Activated gamma-delta T cell treated with Interleukin-2 at 50 U/mL for 16 hours (primary cell): ENCODE measurements at regions not wholly inside any gene's neighbourhood (a gene's known extent, or its start where the extent isn't known, plus 50 kb on each side); places are given as distances from the start of the nearest gene placed in this dataset.
"Not testable (repeated sequence)": the region's sequence is repeated elsewhere in the genome, so short reads cannot be mapped to it uniquely, and the experiment has no call there.

Source experiments
- DNase-seq: peaks from one replicate; pipeline ENCODE4 v3.0.0-alpha.2; 2020

DNA sequence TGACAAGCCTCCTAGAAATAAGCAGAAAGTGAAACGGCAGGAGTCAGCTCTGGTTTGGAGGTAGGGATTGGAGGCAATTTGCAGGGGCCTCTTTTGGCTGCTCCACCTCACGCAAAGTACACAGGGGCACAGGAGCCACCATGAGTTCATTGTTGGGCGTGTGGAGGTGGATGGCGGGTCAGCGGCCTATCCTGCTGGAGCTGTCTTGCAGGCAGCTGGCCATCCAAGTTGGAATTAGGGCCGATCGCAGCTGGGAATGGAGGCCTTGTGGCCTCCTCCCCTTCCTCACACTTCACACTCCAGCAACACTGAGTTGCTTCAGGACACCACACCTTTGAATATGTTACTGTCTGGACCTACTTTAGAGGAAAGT, 171.5 kb downstream of the MYCN start:
- no peak for DNase-seq

DNA sequence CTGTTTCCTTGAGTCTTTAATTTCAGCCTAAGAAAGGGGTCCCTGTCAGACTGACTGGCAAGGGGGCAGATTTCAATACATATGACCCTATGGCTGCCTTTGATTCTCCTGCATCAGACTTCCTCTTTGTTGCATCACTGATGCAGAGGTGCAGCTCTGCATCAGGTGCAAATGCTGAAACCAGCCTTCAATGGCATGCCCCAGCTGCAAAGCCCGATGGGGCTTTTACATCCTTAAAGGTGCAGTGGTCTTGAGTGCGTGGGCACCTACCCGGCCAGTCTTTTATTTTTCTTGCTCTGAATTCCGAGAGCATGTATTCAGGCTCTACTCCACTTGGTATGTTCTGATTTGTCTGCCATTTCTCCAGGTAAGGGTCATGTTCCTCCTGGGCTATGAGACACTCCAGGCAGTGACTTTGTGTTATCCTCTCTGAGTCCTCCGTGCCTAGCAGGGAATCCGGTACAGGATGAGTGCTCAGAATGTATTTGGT, 169.5 kb downstream of the MYCN start:
- no peak for DNase-seq

DNA sequence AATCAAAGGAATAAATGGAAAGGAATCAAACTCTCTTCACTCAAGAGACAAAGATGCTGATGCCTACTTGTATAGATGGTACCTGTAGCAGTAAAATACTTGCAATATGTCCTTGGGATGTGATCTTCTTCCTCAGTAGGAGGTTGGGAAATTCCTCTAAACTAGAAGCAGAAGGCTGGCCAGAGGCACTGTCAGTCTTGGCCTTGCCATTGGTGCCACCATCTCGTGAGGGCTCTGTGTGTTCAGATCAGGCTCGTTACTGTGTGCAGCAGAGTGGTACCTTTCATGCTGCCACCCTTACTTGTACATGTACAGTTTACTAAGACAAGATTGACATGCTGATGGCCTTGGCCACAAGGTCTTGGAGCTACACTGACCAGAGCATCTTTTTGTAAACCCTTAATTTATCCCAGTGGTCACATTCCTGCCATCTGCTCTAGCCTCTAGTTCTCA, 169.0 kb downstream of the MYCN start:
- DNase-seq: no peak

DNA sequence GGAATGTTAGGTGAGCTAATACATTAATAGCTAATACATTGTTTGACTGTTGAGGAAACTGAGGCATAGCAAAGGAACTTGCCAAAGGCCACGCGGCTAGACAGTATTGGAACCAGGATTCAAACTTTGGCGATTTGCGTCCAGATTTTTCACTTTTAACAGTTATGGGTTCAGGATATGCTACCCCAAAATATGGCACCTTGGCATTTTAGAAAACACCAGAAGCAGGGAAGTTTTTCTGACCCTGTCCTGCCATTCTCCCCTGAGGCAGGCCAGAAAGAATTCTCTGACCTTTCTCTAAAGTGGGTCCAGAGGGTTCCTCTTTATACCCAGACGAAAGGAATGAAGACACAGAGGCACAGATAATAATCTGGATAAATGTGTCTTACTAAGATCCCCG, 166.9 kb downstream of the MYCN start:
- no peak for DNase-seq

DNA sequence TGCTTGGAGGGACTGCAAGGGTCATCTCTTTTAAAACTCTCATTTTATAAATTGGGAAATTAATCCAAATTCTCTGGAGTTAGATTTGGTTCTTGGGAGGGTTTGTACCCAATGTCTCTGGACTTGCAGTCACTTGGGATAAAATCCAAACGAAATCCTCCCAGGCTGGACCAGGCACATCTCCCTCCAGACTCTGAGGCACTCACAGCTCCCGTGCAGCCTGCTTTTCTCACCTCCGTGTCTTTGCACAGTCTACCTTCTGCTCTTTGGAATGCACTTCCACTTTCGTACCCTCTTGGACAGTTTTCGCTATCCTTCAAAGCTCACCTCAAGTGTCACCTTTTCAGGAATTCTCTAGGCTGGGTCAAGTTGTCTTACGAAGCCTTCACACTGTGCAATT, 166.3 kb downstream of the MYCN start:
- DNase-seq: no peak

DNA sequence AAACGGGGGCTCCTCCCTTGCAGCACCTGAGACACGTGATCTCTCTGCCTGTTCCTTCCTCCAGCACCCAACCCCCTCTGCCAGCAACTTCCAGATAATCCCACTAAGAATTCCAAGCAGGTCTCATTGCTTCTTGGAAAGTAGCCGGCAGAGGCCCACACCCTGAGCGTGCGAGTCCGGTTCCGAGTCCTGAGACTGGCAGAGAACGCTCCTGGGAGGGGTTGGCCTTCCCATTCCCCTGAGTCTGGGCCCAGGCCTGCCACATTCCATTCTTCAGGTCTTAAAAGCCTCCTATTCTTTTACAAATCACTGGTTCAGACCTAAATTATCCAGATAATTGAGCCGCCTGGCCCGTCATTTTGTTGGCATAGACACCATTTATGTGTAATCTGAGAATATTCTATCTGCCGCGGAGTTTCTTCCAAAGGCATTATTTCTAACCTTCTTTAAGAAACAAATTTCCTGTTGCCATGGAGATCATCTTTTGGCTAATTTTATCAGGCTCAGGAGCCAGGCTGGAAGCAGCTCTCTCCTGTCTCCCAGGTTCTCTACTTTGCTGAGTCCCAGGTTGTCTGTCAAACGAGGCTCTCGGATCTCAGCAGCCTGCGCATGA, 165.4 kb downstream of the MYCN start:
- DNase-seq: no peak

DNA sequence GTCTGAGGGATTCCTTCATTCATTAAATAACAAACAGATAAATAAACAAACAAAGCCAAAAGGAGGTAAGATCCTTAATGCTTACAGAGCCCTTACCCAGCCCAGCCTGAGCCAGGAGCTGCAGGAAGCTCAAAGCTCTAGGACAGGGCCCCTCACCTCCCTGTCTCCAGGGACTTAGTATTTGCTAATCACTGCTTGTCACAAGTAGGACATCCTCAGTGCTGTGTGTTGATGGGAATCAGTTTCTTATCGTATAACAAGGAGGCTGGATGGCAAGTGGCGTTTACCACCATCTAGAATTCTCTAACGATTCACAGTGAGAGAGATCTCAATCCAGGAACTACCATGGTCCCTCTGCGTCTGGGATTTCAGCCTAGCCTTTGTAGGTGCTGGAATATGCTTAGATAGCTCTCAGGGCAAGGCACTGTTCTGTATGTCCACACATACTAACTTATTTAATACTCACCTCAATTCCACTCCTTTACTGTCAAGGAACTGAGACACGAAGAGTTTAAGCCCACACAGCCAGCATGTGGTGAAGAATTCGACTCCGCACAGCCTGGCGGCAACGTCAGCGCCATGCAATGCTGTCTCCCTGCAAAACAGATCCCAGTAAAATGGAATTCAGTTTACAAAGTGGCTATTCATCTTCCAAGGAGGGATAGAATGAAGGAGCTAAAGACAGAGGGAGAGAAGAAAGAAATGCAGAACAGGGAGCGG, 164.8 kb downstream of the MYCN start:
- DNase-seq: no peak

DNA sequence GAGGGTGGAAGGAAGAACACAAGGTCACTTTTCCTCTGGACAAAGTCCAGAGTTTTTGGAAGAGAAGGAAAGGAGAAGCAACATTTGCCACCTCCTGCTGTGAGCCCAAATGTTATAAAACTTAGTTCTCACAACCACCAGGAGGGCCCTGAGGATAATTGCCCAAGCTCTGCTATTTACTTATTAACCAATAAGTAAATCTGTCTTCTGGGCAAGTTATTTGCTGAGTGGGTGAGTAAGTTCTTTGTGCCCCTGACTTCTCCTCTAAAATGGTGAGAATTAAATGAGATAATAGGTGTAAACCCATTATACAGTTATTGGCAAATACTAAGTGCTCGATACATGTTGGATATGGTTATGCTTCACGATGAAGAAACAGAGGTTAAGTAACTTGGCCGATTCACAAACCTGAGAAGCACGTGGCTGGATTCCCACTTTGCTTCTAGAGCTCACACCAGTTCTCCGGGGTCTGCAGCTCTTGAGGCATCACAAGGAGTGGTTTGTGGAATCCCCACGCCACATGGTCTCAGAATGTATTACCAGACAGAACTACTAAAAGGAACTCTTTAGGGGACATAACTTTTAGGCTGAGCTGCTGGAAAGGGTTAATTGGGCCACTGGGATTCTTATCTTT, 164.1 kb downstream of the MYCN start:
- DNase-seq: no peak

DNA sequence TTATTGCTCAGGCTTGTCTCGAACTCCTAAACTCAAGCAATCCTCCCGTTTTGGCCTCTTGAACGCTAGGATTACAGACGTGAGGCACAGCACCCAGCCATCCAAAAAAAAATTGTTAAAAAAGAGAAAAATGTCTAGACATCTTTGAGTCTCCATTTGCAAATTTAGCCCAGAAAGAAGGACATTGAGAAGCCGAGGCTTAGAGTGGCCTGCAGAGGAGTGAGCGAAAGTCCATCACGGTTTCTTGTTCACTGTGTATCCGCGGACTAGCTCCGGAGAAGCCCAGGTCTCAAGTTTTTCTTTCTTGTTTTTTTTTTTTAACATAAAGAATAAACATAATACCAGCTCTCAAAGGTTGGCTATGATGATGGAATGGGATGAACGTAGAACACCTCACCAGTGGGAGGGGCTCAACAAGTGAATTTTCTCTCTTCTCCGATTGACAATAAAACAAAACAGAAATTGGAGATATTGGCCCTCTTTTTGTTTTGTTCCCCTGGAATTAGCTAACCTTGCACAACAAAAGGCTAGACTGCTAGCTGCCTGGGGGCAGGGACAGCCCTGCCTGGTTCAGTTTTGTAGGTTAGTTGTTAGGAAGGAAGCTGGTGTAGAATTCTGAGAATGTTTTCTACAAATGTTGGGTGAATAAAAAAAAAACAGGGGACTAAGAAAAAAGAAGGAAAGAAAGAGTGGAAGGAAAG, 163.4 kb downstream of the MYCN start:
- no peak for DNase-seq

DNA sequence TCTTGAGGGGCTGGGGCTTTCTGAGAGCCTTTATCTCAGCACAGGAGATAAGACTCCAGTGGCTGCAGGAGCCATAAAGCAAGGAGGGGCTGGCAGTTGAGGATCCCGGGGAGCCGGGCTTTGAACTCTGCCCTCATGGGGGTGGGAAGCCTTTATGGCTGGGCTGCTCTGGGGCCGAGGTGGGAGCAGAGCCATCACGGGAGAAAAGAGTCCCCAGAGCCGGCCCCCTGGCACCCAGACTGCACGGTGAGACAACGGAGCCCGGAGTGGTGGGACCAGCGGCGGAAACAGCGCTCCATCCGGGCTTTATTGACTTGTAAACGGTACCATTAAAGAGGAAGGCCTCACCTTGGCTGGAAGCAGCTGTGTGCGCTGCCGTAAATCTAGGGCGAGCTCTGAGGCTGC, 162.6 kb downstream of the MYCN start:
- no peak for DNase-seq

DNA sequence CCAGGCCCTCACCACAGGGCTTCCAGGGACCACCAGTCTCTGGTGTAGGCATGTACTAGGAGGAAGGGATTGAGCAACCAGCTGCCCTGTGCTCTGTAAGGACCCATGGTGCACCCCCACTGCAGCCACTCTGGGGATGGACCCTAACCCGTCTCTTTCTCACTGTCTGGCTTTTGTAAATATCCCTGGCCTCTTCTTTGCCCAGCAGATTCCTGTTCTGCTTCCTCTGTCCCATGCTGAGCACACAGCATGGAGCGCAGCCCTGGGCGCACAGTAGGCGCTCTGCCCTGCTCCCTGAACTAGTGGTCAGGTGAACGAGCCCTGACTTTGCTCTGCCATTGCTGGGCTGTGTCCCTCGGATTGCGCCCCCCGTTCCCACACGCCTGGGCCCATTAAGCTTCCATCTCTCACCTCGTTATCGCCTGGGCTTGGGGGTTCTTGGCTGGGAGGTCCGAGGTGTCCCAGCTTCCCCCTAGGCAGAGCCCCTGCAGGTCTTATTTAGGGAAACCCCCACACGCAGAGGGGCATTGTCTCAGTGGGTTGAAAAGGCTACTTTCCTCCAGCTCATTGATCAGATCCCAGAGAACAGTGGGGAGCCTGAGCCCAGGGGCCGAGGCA, 162.1 kb downstream of the MYCN start:
- no peak for DNase-seq

DNA sequence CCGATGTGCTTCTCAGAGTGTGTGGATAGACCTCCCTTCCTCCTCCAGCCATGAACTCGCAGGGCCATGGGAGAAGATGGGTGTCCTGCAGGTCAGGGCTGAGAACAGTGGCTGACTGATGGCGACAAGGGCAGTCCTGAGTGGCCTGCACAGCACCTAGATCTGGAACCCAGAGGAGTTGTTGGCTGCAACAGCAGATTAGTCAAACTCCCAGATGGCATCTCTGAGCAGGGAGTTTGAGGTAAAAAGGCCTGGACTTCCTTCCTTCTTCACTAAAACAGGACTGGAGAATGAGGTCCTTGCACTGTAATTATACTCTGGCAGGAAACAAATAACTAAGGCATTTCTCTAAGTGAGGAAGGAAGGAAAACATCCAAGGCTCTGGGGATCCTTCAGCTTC, 160.8 kb downstream of the MYCN start:
- DNase-seq: no peak

DNA sequence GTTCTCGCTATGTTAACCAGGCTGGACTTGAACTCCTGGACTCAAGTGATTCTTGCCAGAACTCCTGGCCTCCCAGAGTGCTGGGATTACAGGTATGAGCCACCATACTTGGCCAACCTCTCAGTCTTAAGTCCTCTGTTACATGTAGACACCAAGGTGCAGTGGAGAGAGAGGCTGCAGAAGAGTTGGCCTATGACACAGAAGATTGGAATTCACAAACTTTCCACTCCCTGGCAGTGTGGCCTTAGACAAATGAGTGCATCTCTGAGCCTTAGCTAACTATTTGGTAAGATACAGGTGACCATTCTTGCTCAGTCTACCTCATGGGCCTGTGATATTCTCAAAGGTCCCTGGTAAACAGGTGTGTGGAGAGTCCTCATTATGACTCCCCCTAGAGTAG, 159.7 kb downstream of the MYCN start:
- no peak for DNase-seq

DNA sequence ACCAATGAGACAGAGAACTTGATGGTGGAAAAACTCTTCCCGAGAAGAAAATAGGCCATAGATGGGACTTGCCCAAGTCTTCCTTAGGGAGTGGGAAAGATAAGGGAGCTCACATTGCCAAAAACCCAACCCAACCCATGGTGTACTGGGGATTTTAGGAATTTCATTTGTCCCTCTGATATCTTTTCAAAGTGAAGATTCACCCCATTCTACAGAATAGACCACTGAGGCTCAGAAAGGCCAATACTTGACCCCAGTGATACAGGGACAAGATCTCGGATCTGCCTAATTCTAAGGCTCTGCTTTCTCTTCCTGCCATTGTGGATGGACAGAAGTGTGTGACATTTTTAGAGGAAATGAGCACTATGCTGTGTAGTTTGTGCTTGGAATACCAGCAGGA, 159.0 kb downstream of the MYCN start:
- no peak for DNase-seq

DNA sequence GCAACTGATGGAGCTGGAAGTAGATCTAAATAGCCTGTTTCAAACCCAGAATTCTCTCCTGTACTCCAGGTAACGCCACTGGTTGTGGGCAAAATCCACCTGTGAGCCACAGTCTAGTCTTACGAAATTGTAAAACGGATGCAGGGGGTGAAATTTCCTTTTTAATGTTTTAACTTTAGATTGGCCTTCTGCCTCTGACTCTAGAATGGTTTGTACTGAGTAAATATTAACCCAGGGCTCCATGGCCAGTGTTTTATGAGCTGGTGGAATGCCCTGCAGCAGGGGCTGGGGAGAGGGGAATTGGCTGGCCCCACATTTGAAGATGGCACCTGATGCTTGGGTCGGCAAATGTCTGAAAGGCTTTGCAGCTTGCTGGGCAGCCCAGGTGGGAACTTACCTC, 156.6 kb downstream of the MYCN start:
- DNase-seq: no peak

DNA sequence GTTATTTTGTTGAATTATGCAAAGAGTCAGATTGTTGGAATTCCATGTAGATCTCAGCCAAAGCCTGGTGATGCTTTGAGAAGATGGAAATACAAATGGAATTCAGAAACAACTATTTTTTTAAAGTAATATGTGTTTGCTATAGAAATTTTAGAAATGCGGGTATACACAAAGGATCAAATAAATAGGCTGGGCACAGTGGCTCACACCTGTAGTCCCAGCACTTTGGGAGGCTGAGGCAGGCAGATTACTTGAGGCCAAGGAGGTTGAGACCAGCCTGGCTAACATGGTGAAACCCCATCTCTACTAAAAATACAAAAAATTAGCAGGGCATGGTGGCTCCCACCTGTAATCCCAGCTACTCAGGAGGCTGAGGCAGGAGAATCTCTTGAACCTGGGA, 155.1 kb downstream of the MYCN start:
- not testable (repeated sequence) for DNase-seq

DNA sequence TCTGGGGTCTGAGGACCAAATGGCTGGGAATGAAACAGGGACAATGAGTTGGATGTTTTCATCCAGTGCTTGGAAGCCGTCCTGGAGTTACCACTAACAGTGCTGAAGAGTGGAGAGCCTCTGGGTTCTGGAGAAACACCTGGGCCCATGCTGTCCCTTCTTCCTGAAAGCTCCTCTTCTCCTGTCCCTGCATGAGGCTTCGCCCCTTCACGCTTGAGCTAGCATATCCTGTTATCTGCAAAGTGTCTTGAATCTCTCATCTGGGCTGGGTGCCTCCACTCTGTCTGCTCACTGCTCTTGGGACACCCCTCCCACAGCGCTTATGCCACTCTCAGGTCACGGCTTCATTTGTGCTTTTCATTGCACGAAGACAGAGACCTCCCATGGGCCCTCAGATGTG, 154.5 kb downstream of the MYCN start:
- DNase-seq: no peak

DNA sequence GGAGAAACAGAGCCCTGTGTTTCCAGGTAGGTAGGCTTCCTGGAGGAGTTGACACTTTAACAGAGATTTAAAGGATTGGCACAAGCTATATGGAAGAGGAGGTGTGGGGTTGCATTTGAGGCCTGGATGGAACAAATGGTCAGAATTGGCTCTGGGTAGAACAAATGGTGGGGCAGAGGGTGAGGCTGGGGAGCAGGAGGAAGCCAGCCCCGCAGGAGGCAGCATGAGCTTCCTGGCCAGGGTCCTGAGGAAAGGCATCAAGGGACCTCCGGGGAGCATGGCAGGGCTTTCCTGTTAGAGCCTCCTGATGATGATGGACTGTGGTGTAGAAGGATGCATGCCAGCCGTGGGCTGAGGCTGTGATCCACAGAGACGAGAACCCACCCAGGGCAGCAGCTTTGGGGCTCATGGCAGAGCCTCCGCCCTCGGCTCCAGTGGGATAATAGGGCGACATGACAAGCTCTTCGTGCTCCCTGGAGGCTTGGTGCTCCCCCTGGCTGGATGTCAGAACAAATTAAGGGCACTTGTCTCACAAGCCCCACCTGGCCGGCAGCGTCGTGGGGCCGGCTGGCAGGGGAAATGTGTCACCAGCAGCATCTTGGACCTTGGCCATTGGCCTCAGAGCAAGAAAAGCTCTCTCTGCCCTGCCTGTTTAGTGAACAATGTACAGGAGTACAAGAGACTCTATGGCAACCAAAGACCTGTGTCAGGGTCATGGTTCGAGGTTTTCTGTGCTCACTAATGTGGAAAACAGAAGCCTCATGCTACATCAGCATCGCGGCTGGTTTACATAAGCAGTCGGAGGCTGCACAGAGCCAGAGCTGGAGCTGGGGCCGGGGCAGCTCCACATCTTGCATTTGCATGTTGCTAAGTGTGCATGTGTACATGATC, 153.5 kb downstream of the MYCN start:
- DNase-seq: no peak

DNA sequence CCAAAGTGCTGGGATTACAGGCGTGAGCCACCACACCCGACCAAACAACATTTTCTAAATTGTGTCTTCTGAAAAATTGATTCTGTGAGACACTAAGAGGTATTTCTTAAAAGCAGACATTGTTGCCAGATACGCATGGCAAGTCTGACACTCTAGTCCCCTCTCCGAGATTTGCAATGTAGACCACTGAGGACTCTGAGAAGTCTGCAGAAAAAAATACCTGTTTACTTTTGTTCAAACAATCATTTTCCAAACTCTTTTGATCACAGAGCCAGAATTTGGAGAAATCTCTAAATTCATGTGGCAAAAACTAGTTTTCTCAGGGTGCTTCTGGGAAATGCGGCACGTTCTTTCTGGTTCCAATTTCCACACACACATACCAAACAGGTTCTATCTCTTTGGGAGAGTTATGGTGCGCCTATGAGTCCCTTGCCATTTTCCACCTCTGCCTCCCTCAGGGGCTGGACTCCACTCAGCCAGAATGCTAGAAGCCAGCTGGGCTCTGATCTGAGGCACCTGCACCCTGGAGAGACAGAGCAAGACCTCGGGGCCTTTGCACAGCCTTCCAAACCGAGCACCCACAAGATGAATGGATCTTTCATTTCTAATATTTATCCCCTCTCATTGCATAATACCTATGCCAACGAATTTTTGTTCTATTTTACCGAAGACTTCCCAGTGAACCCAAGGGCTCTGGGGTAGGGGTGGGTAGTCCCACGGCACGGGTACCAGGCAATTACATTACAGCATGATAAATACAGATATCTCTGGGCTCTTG, 152.7 kb downstream of the MYCN start:
- DNase-seq: no peak

DNA sequence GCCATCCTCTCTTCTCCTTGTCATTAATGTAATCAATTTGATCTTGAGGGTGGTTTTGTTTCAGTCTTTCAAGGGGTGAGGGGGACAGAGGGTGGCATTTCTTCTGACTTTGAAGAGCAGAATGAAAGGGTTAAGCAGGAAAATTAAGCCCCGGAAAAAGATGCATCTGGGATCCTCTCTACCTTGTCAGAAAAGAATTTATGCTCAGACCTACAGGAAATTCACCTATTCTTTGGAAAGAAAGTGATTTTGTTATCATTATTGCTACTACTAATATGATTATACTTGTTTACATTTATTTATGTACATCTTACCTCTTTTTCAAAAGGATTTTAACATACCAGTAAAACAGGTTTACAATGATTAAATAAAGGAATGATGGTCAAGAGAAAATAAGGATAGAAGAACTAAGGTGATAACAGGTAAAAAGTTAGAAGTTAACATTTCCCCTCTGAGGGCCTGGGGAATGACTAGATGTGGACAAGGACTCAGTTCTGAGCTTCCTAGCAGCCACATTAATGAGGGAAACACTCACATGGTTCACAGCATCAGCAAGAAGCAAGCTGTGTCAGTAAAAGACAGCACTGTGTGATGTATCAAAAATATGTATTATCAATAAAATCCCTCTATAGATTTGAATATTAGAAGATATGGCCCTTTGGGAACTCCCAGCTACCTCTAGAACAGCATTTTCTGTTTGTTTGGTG, 151.4 kb downstream of the MYCN start:
- DNase-seq: no peak
